ENCODE measurements at regions not wholly inside any gene's neighbourhood (a gene's known extent, or its start where the extent isn't known, plus 50 kb on each side); places are given as distances from the start of the nearest gene placed in this dataset.
A peak's percentile ranks its signal among the peaks of the same experiment; 100 is the strongest.
"Not testable (repeated sequence)": the region's sequence is repeated elsewhere in the genome, so short reads cannot be mapped to it uniquely, and the experiment has no call there.

DNA sequence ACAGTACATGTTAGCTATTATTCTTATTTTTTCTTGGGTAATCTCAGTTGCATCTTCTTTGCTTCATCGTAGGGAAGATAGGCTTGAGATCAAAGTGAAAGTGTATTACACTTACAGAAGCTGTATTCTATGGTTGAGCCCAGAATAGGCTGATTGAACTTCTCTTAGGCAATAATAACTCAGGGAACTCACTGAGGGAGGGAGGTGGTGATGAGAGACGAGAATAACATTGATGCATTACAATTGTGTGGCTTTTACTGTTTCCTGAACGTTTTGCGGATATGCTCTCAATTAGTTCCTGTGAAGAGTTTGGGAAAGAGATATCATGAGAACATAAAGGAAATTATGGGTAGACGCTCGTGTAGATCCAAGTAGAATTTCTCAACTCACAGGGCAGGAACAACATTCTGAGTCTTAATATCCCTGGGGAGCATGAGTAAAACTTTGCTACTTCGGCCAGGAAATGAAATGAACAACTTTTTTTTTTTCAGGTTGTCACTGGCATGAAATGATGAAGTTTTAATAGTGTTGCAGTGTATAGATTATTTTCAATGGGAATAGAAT, 302.2 kb downstream of the TUSC7 start:
- no peak for DNase-seq

DNA sequence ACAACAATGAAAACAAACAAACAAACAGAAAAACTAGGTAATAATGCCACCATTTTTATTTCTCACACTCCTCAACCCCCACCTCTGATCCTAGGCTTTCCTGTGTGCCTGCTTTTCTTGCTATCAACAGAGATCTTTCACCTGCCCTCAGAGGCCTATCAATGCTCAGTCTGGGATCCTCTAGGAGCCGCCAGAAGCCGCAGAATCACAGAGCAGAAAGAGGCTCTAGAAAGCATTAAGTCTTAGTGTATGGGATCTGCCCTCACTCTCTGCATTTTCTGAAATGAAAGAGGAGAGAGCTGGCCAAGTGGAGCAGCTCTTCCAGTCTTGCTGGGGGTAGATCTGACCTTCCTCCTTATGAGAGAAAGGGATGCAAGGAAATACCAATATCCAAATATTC, 306.8 kb downstream of the TUSC7 start:
- DNase-seq: no peak

DNA sequence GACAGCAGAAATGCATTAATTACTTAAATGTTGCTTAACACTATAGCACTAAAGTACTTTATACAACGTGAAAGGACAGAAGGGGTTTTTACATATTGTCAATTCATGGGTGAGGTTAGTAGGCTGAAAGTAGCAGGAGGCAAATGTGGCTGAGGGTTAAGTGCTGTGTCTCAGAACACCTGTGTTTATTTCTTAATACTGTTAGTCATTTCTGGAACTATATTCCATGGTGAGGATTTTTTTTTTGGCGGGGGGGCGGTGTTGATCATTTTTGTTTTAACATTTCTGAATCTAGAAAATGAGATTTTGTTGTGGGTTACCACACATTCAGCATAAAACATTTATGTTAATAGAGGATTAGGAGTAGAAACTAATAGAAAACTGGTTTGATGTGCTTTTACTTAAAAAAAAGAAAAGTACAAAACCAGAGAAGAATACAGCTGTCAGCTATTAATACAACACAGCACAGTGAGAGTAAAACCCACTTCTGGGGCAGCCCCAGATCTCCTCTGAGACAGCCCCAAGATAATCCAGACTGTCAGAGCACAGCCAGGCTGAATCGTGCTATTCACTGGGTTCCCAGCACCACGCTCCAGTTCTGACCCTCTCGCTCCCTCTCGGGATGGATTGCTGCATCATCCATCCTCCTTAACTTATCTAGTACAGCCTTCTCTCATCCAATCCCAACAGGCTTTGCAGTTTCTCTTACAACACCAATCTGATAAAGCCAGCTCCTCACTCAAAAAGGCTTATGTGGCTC, 307.7 kb downstream of the TUSC7 start:
- DNase-seq: no peak

DNA sequence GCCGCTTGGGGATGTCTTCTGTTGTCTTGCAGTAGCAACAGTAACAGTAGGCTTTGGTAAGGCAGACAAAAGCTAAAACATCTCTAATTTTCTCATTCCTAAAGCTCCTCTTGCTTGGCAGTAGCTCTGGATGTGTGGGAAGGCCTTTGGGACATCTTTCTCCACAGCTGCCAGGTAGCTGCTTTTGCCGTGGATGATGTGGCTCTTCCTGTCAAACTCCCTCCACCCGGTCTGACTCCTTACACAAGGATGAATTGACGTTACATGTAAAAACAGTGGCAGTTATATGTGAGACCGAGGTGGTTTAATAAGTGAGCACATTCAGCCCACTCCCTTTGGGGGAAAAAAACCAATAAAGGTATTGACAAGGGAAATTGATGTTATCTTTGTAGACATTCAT, 309.1 kb downstream of the TUSC7 start:
- no peak for DNase-seq

DNA sequence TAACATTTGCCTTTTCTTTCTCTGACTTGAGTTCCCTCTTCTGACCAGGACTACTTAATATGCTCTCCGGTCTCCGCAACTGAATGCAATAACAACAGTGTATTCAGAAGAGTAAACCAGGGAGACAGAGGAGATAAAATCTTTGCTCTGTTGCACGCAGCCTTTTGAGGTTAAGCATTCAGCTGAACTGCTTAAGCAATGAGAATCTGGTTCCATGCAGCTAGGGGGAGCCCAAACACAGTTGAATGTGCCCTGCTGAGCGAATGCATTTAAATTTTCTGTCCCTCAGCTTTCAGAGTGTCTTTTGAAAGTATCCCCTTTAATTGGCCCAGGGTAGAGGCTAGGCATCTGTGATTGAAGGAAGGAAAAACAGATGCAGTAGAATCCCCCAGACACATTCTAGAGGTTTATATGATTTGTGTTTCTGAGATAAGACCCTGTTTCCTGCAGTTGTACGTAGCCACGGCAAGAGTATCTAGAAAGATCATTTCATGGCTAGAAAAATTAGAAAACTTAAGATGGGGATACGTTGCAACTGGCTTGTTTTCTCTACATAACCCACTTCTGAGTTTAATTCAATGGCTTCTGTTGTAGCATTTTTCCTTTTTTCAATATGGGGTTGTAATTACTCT, 309.6 kb downstream of the TUSC7 start:
- DNase-seq: no peak

DNA sequence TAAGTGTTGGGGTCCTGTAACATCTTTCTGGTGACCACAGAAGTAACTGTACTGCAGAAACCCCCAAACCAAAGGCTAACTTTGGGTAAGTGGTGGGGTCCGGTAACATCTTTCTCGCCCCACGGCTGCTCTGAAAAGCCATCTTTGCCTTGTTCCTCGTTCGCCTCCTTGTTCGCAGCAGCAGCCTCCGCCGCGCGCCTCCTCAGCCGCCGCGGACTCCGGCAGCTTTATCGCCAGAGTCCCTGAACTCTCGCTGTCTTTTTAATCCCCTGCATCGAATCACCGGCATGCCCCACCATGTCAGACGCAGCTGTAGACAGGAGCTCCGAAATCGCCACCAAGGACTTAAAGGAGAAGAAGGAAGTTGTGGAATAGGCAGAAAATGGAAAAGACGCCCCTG, 316.8 kb downstream of the TUSC7 start:
- no peak for DNase-seq

DNA sequence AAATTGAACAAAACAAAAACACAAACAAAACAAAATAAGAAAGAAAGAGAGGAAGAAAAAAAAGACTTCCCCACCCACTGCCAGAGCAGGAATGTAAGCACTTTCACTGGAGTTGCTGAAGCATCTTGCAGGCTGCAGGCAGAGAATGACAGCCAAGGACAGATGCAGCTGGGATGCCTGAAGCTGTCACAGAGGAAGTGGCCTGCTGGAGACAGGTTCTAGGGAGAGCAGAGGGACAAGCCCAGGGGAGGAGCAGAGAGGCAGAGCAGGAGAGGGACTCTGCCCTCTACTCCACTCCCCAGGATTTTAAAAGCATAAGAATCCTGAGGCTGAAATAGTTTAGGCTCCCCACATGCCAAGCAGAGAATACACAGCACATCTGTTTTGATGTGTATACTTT, 326.2 kb downstream of the TUSC7 start:
- DNase-seq: no peak

DNA sequence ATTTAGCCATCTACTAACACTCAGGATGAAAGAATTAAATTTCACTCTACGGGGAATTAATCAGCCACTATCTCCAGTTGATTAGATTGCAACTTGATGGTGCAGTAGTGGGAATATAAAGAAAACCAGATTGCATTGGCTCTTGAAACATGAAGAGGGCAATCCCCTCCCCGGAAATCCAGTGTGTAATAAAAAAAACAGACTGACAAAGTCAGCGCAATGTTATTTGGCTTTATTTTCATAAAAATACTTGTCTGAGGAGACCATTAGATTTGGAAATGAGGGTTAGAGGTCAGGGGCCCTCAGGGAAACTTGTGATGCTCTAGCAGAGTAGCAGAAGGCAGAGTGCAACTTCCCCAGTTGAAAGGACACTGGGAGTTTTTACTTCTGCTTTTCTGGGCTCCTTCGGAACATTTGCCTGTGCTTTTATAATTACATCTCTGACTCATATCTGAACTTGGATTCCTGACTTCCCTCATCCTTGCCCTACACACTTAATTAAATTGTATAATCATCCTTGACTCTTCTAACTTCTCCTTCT, 326.8 kb downstream of the TUSC7 start:
- DNase-seq: no peak

DNA sequence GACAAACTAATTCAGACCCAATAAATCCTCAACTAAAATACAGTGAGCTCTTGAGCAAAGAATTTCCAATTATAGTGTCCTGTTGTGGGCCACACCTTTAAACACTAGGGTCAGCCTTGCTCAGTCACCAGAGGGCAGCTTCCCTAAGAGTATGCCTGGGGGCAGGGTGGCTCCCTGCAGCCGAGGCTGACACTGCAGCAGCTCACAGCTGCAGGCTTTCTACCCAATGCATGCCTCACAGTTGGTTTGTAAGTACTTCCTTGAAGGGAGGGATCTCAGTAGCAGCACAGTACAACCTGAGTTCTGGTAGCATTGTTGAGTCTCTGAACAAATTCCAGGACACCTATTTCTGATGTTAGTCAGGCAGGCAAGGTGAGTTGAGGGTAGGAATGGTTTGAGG, 335.6 kb downstream of the TUSC7 start:
- DNase-seq: no peak

DNA sequence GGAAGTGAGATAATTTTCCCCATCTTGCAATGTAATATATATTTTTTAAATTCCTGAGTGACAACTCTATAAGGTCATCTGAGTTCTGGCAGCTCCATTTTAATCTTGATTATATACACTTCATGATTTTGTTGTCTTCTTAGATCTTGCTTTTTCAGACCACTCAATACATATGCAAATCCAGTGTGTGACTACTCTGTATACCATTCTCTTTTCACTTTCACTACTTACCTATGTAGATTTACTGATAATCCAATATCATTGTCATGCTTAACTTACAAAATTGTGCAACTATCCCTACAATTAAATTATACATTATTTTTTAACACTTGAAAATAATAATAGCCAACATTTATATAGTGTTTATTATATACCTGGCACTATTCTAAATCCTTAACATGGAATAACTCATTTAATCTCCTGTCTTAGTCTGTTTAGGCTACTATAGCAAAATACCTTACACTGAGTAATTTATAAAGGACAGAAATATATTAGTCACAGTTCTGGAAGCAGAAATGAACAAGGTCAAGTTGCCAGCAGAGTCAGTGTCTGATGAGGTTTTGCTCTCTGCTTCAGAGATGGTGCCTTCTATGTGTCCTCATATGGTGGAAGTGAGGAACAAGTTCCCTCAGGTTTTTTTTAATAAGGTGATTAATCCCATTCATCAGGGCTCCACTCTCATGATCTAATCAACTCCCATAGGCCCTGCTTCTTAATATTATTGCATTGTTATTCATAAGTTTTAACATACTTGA, 338.5 kb downstream of the TUSC7 start:
- no peak for DNase-seq

DNA sequence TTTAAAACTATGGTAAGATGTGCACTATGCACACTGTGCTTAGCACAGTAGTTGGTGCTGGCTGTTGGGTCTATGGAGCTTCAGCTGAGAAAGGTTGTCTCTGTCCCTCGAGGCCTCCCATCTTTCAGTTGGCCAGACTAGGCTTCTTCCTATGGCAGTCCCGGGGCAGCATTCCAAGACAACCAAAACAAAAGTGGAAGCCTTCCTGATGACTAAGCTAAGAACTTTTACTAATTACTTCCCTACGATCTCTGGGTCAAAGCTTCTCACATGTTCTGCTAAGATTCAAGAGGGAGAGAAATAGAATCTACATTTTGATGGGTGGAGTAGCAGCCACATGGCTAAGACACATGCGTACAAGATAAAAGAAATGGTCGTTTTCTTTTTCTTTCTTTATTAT, 342.8 kb downstream of the TUSC7 start:
- no peak for DNase-seq

DNA sequence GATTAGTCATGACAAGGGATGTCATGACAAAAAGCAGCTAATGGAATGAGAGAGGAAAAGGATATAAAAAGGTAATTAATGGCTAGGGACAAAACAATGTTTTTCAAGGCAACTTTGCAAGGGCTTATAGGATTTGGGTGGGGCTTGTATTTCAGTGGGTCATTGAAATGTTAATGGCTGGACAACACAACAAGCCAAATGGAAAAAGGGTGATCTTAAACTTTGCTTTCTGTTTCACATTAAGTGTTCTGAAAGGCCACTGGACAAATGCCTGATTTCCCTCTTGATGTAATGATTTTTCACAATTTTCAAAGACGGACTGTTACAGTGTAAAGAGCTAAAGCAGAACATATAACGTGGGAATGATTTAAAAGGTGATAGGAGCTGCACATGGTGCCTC, 345.0 kb downstream of the TUSC7 start:
- no peak for DNase-seq

DNA sequence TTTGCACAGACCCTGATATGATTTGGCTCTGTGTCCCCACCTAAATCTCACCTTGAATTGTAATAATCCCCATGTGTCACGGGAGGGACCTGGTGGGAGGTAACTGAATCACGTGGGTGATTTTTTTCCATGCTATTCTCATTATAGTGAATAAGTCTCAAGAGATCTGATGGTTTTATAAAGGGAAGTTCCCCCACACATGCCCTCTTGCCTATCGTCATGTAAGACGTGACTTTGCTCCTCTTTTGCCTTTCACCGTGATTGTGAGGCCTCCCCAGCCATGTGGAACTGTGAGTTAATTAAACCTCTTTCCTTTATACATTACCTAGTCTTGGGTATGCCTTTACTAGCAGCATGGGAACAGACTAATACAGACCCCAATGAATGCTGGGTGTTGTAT, 347.4 kb downstream of the TUSC7 start:
- DNase-seq: not testable (repeated sequence)

DNA sequence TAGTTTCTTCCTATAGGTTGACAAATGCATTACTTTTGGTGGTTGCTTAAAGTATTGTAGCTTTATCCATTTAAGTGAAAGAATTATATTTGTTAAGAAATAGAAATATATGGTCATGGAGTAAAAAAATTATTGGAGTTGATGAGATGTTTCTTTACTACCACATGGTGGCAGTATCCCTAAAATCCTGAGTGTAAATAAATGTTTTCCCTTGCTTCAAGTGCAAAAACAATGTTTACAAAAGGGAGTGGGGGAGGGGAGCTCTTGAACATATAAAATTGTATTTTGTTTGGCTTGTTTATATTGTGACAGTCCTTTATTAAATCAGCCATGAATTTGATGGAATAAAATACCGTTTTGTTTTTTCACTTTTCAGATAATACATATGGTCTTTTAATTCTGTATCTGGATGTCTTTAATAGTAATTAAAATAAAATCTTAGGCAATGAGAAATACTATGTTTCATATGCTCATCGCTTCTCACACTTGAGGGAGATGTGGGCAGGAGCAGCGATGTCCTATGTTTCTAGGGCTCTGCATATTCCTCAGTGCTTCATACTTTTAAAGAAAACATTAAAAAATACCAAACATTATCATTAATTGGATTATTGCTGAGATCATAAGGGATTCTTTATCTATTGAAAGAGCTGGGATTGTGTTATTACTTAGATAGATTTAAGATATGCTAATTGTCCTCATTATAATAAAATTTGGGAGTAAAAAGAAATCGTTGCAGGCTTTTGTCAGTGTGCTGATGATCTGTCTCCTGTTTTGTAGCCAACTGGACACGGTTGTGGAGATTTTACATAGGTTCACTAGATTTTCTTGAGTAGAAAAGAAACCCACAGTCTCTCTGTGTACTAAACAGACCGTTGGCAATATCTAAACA, 349.7 kb downstream of the TUSC7 start:
- DNase-seq: peak; percentile 37

DNA sequence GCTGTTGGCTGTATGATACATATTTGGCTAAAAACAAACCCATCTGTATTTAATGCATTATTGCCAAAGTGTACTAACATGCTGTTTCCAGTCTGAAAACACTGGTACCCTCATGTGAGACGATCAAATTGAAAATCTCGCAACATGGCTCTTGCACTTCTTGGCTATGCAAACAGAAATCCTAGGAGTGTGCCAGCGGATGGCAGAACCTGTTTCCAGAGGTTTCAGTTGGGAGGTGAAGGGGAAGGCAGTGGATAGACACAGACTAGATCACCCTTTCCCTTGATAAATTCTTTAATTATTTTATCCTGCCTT, 350.3 kb downstream of the TUSC7 start:
- DNase-seq: no peak

DNA sequence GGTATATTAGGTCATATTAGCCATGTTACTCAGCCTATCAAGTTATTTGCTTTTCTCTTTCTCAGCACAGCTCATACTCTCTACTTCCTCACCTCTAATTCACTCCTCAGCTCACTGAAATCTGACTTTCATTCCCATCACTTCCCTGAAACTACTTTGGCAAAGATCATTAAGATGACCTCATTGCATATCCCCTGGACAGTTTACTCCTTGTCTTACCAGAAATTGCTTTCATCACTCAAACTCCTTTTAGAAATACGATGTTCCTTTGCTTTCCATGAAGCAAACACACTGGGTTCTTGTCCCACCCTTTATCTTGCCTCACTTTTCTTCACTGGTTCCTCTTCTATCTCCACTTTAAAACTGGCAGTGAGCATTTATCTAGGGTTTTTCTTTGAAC, 354.4 kb downstream of the TUSC7 start:
- DNase-seq: no peak

DNA sequence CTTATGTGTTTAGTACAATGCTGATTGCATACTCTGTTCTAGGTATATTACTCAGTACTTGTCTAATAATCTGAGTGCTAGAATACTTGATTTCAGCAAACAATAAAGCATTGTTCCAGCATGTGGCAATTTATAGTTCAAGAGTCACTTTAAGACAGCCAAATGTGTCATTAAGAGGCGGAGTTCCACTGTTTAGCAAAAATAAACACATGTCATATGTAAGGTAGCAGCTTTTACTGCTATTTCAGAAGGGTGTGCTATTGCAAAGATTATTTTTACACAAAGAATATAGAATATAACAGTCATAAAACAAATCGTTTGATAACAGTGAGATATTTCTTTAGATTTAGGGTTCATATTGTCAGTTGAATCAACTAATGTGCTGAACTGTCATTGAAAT, 358.7 kb downstream of the TUSC7 start:
- no peak for DNase-seq

DNA sequence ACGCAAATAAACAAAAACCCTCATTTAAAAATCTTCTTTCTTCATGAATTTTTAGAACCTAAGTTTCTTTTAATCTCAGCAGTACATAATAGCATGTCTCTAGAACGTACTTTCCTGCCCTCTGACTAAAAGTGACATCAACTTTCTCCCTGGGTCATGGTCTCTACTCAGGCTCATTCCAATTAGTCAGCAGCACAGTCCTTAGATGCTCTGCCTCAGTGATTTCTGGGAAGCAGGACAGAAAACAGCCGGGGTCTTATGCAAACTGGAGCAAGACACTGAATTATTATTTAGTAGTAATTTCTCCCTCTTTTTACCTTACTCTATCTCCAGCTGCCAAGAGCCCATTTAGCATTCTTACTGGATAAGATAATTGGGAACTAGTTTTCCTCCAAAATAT, 365.2 kb downstream of the TUSC7 start:
- DNase-seq: no peak

DNA sequence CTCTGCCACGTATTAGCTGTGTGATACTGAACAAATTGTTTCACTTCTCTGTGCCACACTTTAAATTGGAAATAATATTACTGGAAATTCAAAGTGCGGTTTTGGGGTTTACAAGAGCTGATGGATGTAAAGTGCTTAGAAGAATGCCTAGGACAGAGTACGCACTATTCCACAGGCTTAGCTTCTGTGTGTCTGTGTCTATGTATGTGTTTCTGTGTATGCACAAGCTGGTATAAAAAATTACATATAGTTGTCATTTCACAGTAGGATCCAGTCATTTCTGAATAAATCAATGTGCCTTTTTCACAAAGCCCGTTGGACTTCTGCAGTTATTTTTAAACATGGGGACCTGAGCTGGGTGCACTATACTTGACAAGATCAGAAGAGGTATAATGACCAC, 370.4 kb downstream of the TUSC7 start:
- DNase-seq: peak; percentile 67

DNA sequence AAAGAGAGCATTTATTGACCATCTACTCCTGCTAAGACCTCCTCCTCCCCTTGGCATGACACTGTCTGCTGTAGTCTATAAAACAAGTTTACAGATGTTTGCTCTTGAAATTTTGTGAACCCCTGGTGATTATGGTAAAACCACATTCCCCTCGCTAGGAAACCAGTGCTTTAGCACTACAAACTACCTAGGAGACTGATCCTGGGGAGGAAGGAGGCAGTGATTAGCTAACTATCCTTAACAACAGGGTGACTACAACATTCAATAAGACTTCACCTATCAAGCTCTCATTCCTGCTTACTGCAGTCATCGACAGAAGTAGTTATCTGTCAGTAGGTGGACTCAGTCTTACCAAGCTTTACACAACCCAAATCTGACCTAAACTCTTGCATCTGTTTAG, 371.3 kb downstream of the TUSC7 start:
- no peak for DNase-seq

DNA sequence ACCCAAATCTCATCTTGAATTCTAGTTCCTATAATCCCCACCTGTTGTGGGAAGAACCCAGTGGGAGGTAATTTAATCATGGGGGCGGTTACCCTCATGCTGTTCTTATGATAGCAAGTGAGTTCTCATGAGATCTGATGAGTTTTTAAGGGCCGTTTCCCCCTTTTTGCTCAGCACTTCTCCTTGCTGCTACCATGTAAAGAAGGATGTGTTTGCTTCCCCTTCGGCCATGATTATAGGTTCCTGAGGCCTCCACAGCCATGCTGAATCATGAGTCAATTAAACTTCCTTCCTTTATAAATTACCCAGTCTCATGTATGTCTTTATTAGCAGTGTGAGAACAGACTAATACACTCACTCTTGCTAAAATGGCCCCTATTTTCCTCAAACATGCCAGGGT, 374.7 kb downstream of the TUSC7 start:
- no peak for DNase-seq

DNA sequence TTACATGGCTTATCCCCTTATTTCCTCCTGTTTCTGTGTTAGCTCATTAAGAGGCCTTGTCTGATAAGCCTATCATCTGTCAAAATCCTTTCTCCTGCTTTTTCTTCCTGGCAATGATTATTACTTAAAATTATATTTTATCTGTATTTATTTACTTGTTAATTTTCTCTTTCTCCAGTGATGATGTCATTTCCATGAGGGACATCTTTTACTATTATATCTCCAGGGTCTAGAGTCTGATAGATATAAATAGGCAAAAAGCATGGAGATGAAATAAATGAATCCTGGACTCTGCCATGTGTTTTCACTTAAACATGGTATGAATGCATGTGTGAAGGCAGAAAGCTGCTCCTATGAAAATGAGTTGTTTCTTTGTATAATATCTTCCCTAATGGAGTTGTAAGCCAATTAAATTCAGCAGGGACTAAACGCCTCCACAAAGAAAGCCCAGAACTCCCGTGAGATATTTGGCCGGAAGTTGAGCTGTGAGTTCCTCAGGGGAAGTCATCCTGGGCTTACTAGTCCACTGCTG, 375.2 kb downstream of the TUSC7 start:
- DNase-seq: no peak
